ENCODE measurements at regions not wholly inside any gene's neighbourhood (a gene's known extent, or its start where the extent isn't known, plus 50 kb on each side); places are given as distances from the start of the nearest gene placed in this dataset.

DNA sequence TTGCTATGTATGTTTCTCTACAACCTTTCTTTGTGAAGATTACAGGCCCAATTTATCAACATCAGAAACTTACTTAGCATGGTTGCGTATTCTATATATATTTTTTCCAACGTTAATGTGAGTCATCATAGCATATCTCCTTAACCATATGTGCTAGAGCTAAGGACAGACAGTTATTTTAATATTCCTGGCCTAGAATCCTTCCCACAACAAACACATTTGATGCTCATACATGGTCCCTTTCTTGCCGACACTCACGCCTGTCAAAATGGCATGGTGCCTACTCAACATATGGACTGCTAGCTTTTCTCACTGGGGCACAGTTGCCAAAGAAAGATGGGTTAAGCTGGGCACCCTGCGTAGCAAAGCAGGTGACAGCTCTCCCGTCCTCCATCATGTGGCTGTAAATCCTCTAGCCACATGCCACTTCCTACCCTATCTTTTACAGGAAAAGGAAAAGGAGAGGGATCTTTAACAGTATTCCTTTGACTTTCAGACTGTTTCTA is 75.2 kb upstream of the GALNT5 start:
- BruUV-seq (replicated peaks), result no TSS peak
- in situ Hi-C loops (cut with MboI), result no loop called here

More for the DNA sequence above, 75.2 kb upstream of the GALNT5 start:
- H3K4me3 ChIP-seq, result no peak overlapping the region
- no peak for TF ChIP-seq STAT1 (conservative IDR thresholded peaks at IDR 0.05)
- no peak for TF ChIP-seq MTA2 (IDR thresholded peaks at IDR 0.05; ENCODE audit: low read depth)
- TF ChIP-seq MYC (IDR thresholded peaks at IDR 0.05; ENCODE audit: insufficient read depth, insufficient read length, insufficient replicate concordance, low read length, severe bottlenecking), result no peak
- TF ChIP-seq RCOR1 (conservative IDR thresholded peaks at IDR 0.05; ENCODE audit: low read depth, low read length), result no peak
- TF ChIP-seq, protein P1, sequence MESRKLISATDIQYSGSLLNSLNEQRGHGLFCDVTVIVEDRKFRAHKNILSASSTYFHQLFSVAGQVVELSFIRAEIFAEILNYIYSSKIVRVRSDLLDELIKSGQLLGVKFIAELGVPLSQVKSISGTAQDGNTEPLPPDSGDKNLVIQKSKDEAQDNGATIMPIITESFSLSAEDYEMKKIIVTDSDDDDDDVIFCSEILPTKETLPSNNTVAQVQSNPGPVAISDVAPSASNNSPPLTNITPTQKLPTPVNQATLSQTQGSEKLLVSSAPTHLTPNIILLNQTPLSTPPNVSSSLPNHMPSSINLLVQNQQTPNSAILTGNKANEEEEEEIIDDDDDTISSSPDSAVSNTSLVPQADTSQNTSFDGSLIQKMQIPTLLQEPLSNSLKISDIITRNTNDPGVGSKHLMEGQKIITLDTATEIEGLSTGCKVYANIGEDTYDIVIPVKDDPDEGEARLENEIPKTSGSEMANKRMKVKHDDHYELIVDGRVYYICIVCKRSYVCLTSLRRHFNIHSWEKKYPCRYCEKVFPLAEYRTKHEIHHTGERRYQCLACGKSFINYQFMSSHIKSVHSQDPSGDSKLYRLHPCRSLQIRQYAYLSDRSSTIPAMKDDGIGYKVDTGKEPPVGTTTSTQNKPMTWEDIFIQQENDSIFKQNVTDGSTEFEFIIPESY (IDR thresholded peaks at IDR 0.05), result no peak
- TF ChIP-seq CBX5 (IDR thresholded peaks at IDR 0.05; ENCODE audit: low read depth), result no peak
- no peak for TF ChIP-seq NR2F1 (conservative IDR thresholded peaks at IDR 0.05)
- TF ChIP-seq MTA3 (IDR thresholded peaks at IDR 0.05; ENCODE audit: borderline replicate concordance, low read length), result no peak
- TF ChIP-seq ZNF217 (IDR thresholded peaks at IDR 0.05), result no peak
- POLR2A ChIA-PET, result no interaction called here
- DNase-seq (ENCODE audit: low read depth, low spot score), result no peak
- H2AFZ ChIP-seq (ENCODE audit: control insufficient read depth, low read depth, low read length), result no peak overlapping the region
- no peaks in the 10 kb centered on the region for H3K9me3 ChIP-seq (replicated peaks; ENCODE audit: control insufficient read depth, insufficient read depth, low read length)
- peaks cover 0 to 3% of the 10 kb centered on the region in 2 experiments; a peak in 1 of 4 replicates for H3K27me3 ChIP-seq (replicated peaks in 1 of 2; ENCODE audit: control insufficient read depth in 2 of 2, insufficient read depth in 2 of 2, low read length in 1 of 2)
- no peak for FAIRE-seq
- H3K9ac ChIP-seq (ENCODE audit: control insufficient read depth, insufficient read depth, low read length), result no peak overlapping the region
- no peaks in the 10 kb centered on the region for H3K36me3 ChIP-seq (ENCODE audit: control insufficient read depth in 2 of 2, insufficient read depth in 2 of 2, low read length in 1 of 2)
- H3K27ac ChIP-seq (ENCODE audit: control insufficient read depth, insufficient read depth), result no peak overlapping the region
- CTCF ChIA-PET, result interaction anchor here (1.3 to 2.6 kb wide), 2 partner anchors 12 to 152 kb away, joined by 4 to 15 read pairs; no protein-coding TSS in a partner anchor
- RAD21 ChIA-PET (ENCODE audit: unreplicated experiment), result interaction anchor here (2.4 to 2.5 kb wide), 2 partner anchors 126 to 129 kb away, joined by 8 read pairs; no protein-coding TSS in a partner anchor
- no peaks in the 10 kb centered on the region for H3K4me1 ChIP-seq (ENCODE audit: control insufficient read depth, insufficient read depth, low read length)
- SMC1A ChIA-PET (ENCODE audit: uncharacterized antibody, unreplicated experiment), result interaction anchor here (0.9 to 1.1 kb wide), 2 partner anchors 37 to 106 kb away, joined by 3 read pairs; no protein-coding TSS in a partner anchor
- no peak overlapping the region for H3K4me2 ChIP-seq (ENCODE audit: control insufficient read depth, insufficient read depth)
- H4K20me1 ChIP-seq (ENCODE audit: control insufficient read depth, insufficient read depth), result no peaks in the 10 kb centered on the region
- 59% methylated on average over 6 of the region's 6 CpGs for WGBS (ENCODE audit: insufficient coverage, insufficient replicate concordance, low lambda C conversion rate, missing lambda C conversion rate)
- intact Hi-C loops (cut with micrococcal nuclease; ENCODE audit: unreplicated experiment), result no loop called here
- no peaks in the 10 kb centered on the region for H3K79me2 ChIP-seq (ENCODE audit: control insufficient read depth, insufficient read depth, low read length)
- ATAC-seq, result no peak
